Upper lobe of left lung (tissue), 4 donors: ENCODE measurements at regions not wholly inside any gene's neighbourhood (a gene's known extent, or its start where the extent isn't known, plus 50 kb on each side); places are given as distances from the start of the nearest gene placed in this dataset.

ENCODE experiments used
- EP300 ChIP-seq, 4 donors: sonication (generic); formaldehyde crosslinking; IDR thresholded peaks; one replicate each; pipeline ENCODE4 v1.5.1; 2017; ENCODE audit warnings: antibody characterized with exemption in 4 of 4, control low read depth in 2 of 4
- POLR2A ChIP-seq, 4 donors: fragments of 450-650 bp; IDR thresholded peaks; one replicate each; pipeline ENCODE4 v1.5.1; 2016 to 2017; ENCODE audit warnings: antibody characterized with exemption in 4 of 4, mild to moderate bottlenecking in 2 of 4
- POLR2AphosphoS5 ChIP-seq, 2 donors: sonication (generic); formaldehyde crosslinking; IDR thresholded peaks; one replicate each; pipeline ENCODE4 v1.5.1; 2017; ENCODE audit warnings: antibody characterized with exemption in 2 of 2
- TF ChIP-seq, protein P1 (sequence below), 6 experiments: fragments of 450-650 bp in 4 of 6; fragments of 200-600 bp in 2 of 6; sonication (generic) in 2 of 6; IDR thresholded peaks; one replicate each; pipeline ENCODE4 v1.5.1; 2016 to 2019; ENCODE audit warnings: antibody characterized with exemption in 6 of 6

DNA sequence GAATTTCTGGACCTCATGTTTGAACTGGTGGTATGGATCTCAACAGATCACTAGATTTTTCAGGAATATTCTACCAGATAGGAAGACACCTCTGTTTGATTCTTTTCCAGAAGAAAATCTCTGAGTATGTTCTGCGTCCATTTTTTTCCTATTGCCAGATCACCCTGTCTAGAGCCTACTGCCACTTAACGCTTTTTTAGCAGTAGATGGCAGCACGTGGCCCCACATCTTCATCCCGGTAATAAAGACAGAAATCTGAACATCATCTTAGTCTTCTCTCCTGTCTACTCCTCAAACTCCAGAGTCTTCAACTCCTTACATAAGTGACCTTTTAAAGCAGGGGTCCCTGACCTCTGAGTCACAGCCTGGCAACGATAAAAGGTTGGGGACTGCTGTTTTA lies 184.7 kb downstream of the TMA16 start:
- TF ChIP-seq, protein P1, sequence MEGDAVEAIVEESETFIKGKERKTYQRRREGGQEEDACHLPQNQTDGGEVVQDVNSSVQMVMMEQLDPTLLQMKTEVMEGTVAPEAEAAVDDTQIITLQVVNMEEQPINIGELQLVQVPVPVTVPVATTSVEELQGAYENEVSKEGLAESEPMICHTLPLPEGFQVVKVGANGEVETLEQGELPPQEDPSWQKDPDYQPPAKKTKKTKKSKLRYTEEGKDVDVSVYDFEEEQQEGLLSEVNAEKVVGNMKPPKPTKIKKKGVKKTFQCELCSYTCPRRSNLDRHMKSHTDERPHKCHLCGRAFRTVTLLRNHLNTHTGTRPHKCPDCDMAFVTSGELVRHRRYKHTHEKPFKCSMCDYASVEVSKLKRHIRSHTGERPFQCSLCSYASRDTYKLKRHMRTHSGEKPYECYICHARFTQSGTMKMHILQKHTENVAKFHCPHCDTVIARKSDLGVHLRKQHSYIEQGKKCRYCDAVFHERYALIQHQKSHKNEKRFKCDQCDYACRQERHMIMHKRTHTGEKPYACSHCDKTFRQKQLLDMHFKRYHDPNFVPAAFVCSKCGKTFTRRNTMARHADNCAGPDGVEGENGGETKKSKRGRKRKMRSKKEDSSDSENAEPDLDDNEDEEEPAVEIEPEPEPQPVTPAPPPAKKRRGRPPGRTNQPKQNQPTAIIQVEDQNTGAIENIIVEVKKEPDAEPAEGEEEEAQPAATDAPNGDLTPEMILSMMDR (IDR thresholded peaks at IDR 0.05): no peak
- no peak for TF ChIP-seq POLR2A (IDR thresholded peaks at IDR 0.05)
- no peak for TF ChIP-seq EP300 (IDR thresholded peaks at IDR 0.05)
- TF ChIP-seq POLR2AphosphoS5 (IDR thresholded peaks at IDR 0.05): no peak
